GM23338 (cell line): ENCODE measurements at regions not wholly inside any gene's neighbourhood (a gene's known extent, or its start where the extent isn't known, plus 50 kb on each side); places are given as distances from the start of the nearest gene placed in this dataset.

Experiments used
- ATAC-seq: fragments of 200-7000 bp; cut with Tn5 transposase; 3 replicates; pipeline ENCODE4 v1.9.1; 2020
- DNase-seq: peaks from one replicate; pipeline ENCODE4 v3.0.0-alpha.2; 2015; ENCODE audit warnings: low spot score
- H2AFZ ChIP-seq: fragments of 200-600 bp; sonication (generic); 2 replicates; pipeline ENCODE4 v1.8.0; 2016; ENCODE audit warnings: antibody characterized with exemption, mild to moderate bottlenecking, moderate library complexity
- H3F3A ChIP-seq: fragments of 200-600 bp; sonication (generic); replicated peaks from 2 replicates; pipeline ENCODE4 v1.8.0; 2017; ENCODE audit warnings: antibody characterized with exemption, mixed run types, low read depth
- H3K27ac ChIP-seq: fragments of 200-600 bp; sonication (generic); 2 replicates; pipeline ENCODE4 v1.6.1; 2016; ENCODE audit warnings: low read depth
- H3K27me3 ChIP-seq: fragments of 200-600 bp; sonication (generic); 2 replicates; pipeline ENCODE4 v1.8.0; 2016; ENCODE audit warnings: mild to moderate bottlenecking, mixed run types, moderate library complexity; ENCODE audit not compliant: insufficient read depth
- H3K36me3 ChIP-seq: fragments of 200-600 bp; sonication (generic); 2 replicates; pipeline ENCODE4 v1.8.0; 2016; ENCODE audit warnings: mild to moderate bottlenecking; ENCODE audit not compliant: insufficient read depth
- H3K4me1 ChIP-seq: fragments of 200-600 bp; sonication (generic); 2 replicates; pipeline ENCODE4 v1.8.0; 2016; ENCODE audit warnings: mild to moderate bottlenecking, moderate library complexity; ENCODE audit not compliant: insufficient read depth
- H3K4me2 ChIP-seq: fragments of 200-600 bp; sonication (generic); 2 replicates; pipeline ENCODE4 v1.7.1; 2017; ENCODE audit warnings: mixed run types
- H3K4me3 ChIP-seq: fragments of 200-600 bp; sonication (generic); 2 replicates; pipeline ENCODE4 v1.6.1; 2016; ENCODE audit warnings: mixed run types
- H3K79me2 ChIP-seq: fragments of 200-600 bp; sonication (generic); replicated peaks from 2 replicates; pipeline ENCODE4 v1.8.0; 2017; ENCODE audit warnings: mild to moderate bottlenecking; ENCODE audit not compliant: insufficient read depth
- H3K9me2 ChIP-seq: fragments of 200-600 bp; sonication (generic); 2 replicates; pipeline ENCODE4 v1.8.0; 2017; ENCODE audit not compliant: insufficient read depth
- H4K20me1 ChIP-seq: fragments of 200-600 bp; sonication (generic); replicated peaks from 2 replicates; pipeline ENCODE4 v1.8.0; 2017; ENCODE audit warnings: mild to moderate bottlenecking; ENCODE audit not compliant: insufficient read depth
- H3K27ac Mint-ChIP-seq: 2 replicates; pipeline ENCODE4 v1.8.0; 2020; ENCODE audit warnings: inconsistent platforms, mild to moderate bottlenecking, moderate library complexity, mixed read lengths
- H3K27me3 Mint-ChIP-seq: 3 replicates; pipeline ENCODE4 v1.8.0; 2022; ENCODE audit warnings: low read depth, mild to moderate bottlenecking, moderate library complexity, mixed read lengths, inconsistent platforms; ENCODE audit not compliant: insufficient read depth, poor library complexity
- H3K36me3 Mint-ChIP-seq: 3 replicates; pipeline ENCODE4 v1.8.0; 2021; ENCODE audit warnings: low read depth, mild to moderate bottlenecking, inconsistent platforms, moderate library complexity, mixed read lengths
- H3K4me1 Mint-ChIP-seq: 3 replicates; pipeline ENCODE4 v1.8.0; 2020; ENCODE audit warnings: mild to moderate bottlenecking, inconsistent platforms, mixed read lengths
- H3K4me3 Mint-ChIP-seq: 3 replicates; pipeline ENCODE4 v1.8.0; 2021; ENCODE audit warnings: moderate library complexity, mild to moderate bottlenecking, inconsistent platforms, mixed read lengths
- H3K9me3 Mint-ChIP-seq: 3 replicates; pipeline ENCODE4 v1.8.0; 2020; ENCODE audit warnings: moderate library complexity, mild to moderate bottlenecking, inconsistent platforms, mixed read lengths
- EZH2 ChIP-seq: fragments of 200-600 bp; sonication (generic); IDR thresholded peaks from one replicate; pipeline ENCODE4 v1.8.0; 2017; ENCODE audit warnings: antibody characterized with exemption, mild to moderate bottlenecking, low read depth; ENCODE audit not compliant: unreplicated experiment
- EZH2phosphoT487 ChIP-seq: fragments of 200-600 bp; sonication (generic); IDR thresholded peaks from one replicate; pipeline ENCODE4 v1.8.1; 2018; ENCODE audit warnings: antibody characterized with exemption; ENCODE audit not compliant: unreplicated experiment
- NANOG ChIP-seq: IDR thresholded peaks from 2 replicates; pipeline ENCODE4 v1.6.1; 2016; ENCODE audit warnings: antibody characterized with exemption, borderline replicate concordance
- STAT1 ChIP-seq: IDR thresholded peaks from one replicate; pipeline ENCODE4 v1.6.1; 2016; ENCODE audit warnings: antibody characterized with exemption; ENCODE audit not compliant: unreplicated experiment
- ZNF114 ChIP-seq: fragments of 250-450 bp; sonication (Bioruptor Pico); IDR thresholded peaks from 2 replicates; pipeline ENCODE4 v1.5.0; 2020; ENCODE audit warnings: mild to moderate bottlenecking, moderate library complexity
- ZNF331 ChIP-seq: fragments of 250-450 bp; sonication (Bioruptor Pico); IDR thresholded peaks from 2 replicates; pipeline ENCODE4 v1.5.0; 2020; ENCODE audit warnings: low read depth, mild to moderate bottlenecking, moderate library complexity
- TF ChIP-seq, protein P1 (sequence below): fragments of 250-450 bp; sonication (Bioruptor Pico); IDR thresholded peaks from 2 replicates; pipeline ENCODE4 v1.5.0; 2020; ENCODE audit warnings: mild to moderate bottlenecking, moderate library complexity
- TF ChIP-seq, protein P2 (sequence below): IDR thresholded peaks from one replicate; pipeline ENCODE4 v1.6.1; 2018; ENCODE audit warnings: antibody characterized with exemption; ENCODE audit not compliant: unreplicated experiment

DNA sequence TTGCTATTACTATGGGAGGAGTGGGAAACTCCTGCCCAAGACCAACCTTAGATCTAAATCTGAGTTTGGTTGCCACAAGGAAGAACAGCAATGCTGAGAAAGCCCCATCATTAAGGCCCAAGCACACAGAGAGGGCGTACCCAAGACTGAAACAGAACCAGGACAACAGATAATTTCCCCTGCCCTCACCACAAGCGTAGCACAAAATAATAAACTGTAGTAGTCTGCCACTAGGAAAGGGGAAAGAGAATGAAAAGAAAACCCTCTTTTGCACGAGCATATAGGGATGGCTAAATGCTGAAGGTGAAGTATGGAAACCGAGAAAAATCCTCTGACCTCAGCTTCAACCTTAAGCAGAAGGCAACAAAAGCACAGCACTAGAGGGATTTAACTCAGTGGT lies 76.5 kb upstream of the DHRS4 start:
- H3K9me3 Mint-ChIP-seq, result no peaks in the 10 kb centered on the region; the same call in 2 of the 3 replicates
- no peak for DNase-seq
- Histone ChIP-seq H3K9me2 (no peaks in the 10 kb centered on the region), H3K79me2 (no peaks in the 10 kb centered on the region), H4K20me1 (no peaks in the 10 kb centered on the region), H3K4me2 (no peak overlapping the region), H3K27ac (no peak overlapping the region), H3K4me1 (no peaks in the 10 kb centered on the region), H3K36me3 (no peaks in the 10 kb centered on the region), H3K27me3 (no peaks in the 10 kb centered on the region), H3K4me3 (no peak overlapping the region), H3F3A (no peaks in the 10 kb centered on the region), H2AFZ (no peak overlapping the region)
- H3K27me3 Mint-ChIP-seq, result no peaks in the 10 kb centered on the region
- H3K4me3 Mint-ChIP-seq, result no peak overlapping the region
- H3K36me3 Mint-ChIP-seq, result no peaks in the 10 kb centered on the region
- no peak overlapping the region for H3K27ac Mint-ChIP-seq
- TF ChIP-seq ZNF331 (no peak), NANOG (no peak), ZNF114 (CRISPR knock-in tag) (no peak), EZH2phosphoT487 (no peak)
- TF ChIP-seq, protein P1, sequence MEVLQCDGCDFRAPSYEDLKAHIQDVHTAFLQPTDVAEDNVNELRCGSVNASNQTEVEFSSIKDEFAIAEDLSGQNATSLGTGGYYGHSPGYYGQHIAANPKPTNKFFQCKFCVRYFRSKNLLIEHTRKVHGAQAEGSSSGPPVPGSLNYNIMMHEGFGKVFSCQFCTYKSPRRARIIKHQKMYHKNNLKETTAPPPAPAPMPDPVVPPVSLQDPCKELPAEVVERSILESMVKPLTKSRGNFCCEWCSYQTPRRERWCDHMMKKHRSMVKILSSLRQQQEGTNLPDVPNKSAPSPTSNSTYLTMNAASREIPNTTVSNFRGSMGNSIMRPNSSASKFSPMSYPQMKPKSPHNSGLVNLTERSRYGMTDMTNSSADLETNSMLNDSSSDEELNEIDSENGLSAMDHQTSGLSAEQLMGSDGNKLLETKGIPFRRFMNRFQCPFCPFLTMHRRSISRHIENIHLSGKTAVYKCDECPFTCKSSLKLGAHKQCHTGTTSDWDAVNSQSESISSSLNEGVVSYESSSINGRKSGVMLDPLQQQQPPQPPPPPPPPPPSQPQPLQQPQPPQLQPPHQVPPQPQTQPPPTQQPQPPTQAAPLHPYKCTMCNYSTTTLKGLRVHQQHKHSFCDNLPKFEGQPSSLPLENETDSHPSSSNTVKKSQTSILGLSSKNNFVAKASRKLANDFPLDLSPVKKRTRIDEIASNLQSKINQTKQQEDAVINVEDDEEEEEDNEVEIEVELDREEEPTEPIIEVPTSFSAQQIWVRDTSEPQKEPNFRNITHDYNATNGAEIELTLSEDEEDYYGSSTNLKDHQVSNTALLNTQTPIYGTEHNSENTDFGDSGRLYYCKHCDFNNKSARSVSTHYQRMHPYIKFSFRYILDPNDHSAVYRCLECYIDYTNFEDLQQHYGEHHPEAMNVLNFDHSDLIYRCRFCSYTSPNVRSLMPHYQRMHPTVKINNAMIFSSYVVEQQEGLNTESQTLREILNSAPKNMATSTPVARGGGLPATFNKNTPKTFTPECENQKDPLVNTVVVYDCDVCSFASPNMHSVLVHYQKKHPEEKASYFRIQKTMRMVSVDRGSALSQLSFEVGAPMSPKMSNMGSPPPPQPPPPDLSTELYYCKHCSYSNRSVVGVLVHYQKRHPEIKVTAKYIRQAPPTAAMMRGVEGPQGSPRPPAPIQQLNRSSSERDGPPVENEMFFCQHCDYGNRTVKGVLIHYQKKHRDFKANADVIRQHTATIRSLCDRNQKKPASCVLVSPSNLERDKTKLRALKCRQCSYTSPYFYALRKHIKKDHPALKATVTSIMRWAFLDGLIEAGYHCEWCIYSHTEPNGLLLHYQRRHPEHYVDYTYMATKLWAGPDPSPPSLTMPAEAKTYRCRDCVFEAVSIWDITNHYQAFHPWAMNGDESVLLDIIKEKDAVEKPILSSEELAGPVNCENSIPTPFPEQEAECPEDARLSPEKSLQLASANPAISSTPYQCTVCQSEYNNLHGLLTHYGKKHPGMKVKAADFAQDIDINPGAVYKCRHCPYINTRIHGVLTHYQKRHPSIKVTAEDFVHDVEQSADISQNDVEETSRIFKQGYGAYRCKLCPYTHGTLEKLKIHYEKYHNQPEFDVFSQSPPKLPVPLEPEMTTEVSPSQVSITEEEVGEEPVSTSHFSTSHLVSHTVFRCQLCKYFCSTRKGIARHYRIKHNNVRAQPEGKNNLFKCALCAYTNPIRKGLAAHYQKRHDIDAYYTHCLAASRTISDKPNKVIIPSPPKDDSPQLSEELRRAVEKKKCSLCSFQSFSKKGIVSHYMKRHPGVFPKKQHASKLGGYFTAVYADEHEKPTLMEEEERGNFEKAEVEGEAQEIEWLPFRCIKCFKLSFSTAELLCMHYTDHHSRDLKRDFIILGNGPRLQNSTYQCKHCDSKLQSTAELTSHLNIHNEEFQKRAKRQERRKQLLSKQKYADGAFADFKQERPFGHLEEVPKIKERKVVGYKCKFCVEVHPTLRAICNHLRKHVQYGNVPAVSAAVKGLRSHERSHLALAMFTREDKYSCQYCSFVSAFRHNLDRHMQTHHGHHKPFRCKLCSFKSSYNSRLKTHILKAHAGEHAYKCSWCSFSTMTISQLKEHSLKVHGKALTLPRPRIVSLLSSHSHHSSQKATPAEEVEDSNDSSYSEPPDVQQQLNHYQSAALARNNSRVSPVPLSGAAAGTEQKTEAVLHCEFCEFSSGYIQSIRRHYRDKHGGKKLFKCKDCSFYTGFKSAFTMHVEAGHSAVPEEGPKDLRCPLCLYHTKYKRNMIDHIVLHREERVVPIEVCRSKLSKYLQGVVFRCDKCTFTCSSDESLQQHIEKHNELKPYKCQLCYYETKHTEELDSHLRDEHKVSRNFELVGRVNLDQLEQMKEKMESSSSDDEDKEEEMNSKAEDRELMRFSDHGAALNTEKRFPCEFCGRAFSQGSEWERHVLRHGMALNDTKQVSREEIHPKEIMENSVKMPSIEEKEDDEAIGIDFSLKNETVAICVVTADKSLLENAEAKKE (CRISPR knock-in tag), result no peak
- no peaks in the 10 kb centered on the region for H3K4me1 Mint-ChIP-seq
- no peak for ATAC-seq

DNA sequence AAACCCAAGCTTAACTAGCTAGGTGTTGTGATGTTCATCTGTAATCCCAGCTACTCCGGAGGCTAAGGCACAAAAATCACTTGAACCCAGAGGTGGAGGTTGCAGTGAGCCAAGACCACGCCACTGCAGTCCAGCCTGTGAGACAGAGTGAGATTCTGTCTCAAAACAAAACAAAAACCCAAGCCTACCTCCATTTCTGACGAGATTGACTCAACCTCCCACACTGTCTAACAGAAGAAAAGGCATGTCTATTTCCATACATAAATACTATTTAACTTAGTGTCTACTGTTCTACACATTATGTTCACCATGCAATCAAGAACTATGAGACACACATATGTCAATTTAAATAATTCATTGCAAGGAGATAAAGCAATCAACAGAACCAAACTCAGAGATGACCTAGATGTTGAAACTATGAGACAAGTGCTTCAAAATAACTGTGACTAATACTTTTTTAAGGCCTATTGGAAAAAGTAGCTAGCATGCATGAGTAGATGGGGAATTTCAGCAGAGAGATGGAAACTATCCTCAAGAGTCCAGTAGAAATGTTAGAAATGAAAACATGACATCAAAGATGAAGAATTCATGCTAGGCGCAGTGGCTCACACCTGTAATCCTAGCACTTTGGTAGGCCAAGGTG lies 75.9 kb upstream of the DHRS4 start:
- Mint-ChIP-seq H3K4me3 (no peak overlapping the region), H3K27me3 (no peaks in the 10 kb centered on the region), H3K9me3 (no peaks in the 10 kb centered on the region; the same call in 2 of the 3 replicates), H3K27ac (no peak overlapping the region), H3K4me1 (no peaks in the 10 kb centered on the region), H3K36me3 (no peaks in the 10 kb centered on the region)
- no peaks in the 10 kb centered on the region for H3K79me2 ChIP-seq
- no peak overlapping the region for H3K4me3 ChIP-seq
- no peaks in the 10 kb centered on the region for H3K36me3 ChIP-seq
- no peak for DNase-seq
- TF ChIP-seq, protein P2, sequence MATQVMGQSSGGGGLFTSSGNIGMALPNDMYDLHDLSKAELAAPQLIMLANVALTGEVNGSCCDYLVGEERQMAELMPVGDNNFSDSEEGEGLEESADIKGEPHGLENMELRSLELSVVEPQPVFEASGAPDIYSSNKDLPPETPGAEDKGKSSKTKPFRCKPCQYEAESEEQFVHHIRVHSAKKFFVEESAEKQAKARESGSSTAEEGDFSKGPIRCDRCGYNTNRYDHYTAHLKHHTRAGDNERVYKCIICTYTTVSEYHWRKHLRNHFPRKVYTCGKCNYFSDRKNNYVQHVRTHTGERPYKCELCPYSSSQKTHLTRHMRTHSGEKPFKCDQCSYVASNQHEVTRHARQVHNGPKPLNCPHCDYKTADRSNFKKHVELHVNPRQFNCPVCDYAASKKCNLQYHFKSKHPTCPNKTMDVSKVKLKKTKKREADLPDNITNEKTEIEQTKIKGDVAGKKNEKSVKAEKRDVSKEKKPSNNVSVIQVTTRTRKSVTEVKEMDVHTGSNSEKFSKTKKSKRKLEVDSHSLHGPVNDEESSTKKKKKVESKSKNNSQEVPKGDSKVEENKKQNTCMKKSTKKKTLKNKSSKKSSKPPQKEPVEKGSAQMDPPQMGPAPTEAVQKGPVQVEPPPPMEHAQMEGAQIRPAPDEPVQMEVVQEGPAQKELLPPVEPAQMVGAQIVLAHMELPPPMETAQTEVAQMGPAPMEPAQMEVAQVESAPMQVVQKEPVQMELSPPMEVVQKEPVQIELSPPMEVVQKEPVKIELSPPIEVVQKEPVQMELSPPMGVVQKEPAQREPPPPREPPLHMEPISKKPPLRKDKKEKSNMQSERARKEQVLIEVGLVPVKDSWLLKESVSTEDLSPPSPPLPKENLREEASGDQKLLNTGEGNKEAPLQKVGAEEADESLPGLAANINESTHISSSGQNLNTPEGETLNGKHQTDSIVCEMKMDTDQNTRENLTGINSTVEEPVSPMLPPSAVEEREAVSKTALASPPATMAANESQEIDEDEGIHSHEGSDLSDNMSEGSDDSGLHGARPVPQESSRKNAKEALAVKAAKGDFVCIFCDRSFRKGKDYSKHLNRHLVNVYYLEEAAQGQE, result no peak
- TF ChIP-seq STAT1 (no peak), EZH2phosphoT487 (no peak), EZH2 (no peak), NANOG (no peak)
- no peaks in the 10 kb centered on the region for H3K9me2 ChIP-seq
- no peak overlapping the region for H2AFZ ChIP-seq
- no peak for ATAC-seq
- H3K27me3 ChIP-seq, result no peaks in the 10 kb centered on the region
- no peaks in the 10 kb centered on the region for H4K20me1 ChIP-seq
- H3K4me2 ChIP-seq, result no peak overlapping the region
- H3F3A ChIP-seq, result no peaks in the 10 kb centered on the region
- H3K27ac ChIP-seq, result no peak overlapping the region
- no peaks in the 10 kb centered on the region for H3K4me1 ChIP-seq
